ENCODE measurements at regions not wholly inside any gene's neighbourhood (a gene's known extent, or its start where the extent isn't known, plus 50 kb on each side); places are given as distances from the start of the nearest gene placed in this dataset.

- TF ChIP-seq KDM1A (IDR thresholded peaks at IDR 0.05; ENCODE audit: low read depth) (no peak), USF2 (IDR thresholded peaks at IDR 0.05) (no peak), RFX5 (IDR thresholded peaks at IDR 0.05) (no peak), HDAC2 (IDR thresholded peaks at IDR 0.05) (no peak)
- TF ChIP-seq, protein P1, sequence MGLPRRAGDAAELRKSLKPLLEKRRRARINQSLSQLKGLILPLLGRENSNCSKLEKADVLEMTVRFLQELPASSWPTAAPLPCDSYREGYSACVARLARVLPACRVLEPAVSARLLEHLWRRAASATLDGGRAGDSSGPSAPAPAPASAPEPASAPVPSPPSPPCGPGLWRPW (IDR thresholded peaks at IDR 0.05): no peak
- TF ChIP-seq, protein P2, sequence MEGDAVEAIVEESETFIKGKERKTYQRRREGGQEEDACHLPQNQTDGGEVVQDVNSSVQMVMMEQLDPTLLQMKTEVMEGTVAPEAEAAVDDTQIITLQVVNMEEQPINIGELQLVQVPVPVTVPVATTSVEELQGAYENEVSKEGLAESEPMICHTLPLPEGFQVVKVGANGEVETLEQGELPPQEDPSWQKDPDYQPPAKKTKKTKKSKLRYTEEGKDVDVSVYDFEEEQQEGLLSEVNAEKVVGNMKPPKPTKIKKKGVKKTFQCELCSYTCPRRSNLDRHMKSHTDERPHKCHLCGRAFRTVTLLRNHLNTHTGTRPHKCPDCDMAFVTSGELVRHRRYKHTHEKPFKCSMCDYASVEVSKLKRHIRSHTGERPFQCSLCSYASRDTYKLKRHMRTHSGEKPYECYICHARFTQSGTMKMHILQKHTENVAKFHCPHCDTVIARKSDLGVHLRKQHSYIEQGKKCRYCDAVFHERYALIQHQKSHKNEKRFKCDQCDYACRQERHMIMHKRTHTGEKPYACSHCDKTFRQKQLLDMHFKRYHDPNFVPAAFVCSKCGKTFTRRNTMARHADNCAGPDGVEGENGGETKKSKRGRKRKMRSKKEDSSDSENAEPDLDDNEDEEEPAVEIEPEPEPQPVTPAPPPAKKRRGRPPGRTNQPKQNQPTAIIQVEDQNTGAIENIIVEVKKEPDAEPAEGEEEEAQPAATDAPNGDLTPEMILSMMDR (IDR thresholded peaks at IDR 0.05): no peak
- TF ChIP-seq, protein P3, sequence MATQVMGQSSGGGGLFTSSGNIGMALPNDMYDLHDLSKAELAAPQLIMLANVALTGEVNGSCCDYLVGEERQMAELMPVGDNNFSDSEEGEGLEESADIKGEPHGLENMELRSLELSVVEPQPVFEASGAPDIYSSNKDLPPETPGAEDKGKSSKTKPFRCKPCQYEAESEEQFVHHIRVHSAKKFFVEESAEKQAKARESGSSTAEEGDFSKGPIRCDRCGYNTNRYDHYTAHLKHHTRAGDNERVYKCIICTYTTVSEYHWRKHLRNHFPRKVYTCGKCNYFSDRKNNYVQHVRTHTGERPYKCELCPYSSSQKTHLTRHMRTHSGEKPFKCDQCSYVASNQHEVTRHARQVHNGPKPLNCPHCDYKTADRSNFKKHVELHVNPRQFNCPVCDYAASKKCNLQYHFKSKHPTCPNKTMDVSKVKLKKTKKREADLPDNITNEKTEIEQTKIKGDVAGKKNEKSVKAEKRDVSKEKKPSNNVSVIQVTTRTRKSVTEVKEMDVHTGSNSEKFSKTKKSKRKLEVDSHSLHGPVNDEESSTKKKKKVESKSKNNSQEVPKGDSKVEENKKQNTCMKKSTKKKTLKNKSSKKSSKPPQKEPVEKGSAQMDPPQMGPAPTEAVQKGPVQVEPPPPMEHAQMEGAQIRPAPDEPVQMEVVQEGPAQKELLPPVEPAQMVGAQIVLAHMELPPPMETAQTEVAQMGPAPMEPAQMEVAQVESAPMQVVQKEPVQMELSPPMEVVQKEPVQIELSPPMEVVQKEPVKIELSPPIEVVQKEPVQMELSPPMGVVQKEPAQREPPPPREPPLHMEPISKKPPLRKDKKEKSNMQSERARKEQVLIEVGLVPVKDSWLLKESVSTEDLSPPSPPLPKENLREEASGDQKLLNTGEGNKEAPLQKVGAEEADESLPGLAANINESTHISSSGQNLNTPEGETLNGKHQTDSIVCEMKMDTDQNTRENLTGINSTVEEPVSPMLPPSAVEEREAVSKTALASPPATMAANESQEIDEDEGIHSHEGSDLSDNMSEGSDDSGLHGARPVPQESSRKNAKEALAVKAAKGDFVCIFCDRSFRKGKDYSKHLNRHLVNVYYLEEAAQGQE (IDR thresholded peaks at IDR 0.05): no peak
Measured at GRCh38 chr21:32182449-32182848, 96.4 kb downstream of the MIS18A start.

Measured in A549 (cell line).